Activated CD4-positive, alpha-beta T cell treated with anti-CD3 and anti-CD28 coated beads for 24 hours (primary cell): ENCODE measurements at regions not wholly inside any gene's neighbourhood (a gene's known extent, or its start where the extent isn't known, plus 50 kb on each side); places are given as distances from the start of the nearest gene placed in this dataset.
"Not testable (repeated sequence)": the region's sequence is repeated elsewhere in the genome, so short reads cannot be mapped to it uniquely, and the experiment has no call there.

Experiments used
- DNase-seq, 2 donors: peaks; one replicate each; pipeline ENCODE4 v3.0.0-alpha.2; 2020; ENCODE audit warnings: low read depth in 2 of 2

GRCh38 chr13:70518081-70518480 is 409.8 kb upstream of the KLHL1 start:
- DNase-seq = no peak

GRCh38 chr13:70516226-70516625 is 408.0 kb upstream of the KLHL1 start:
- no peak for DNase-seq

DNA sequence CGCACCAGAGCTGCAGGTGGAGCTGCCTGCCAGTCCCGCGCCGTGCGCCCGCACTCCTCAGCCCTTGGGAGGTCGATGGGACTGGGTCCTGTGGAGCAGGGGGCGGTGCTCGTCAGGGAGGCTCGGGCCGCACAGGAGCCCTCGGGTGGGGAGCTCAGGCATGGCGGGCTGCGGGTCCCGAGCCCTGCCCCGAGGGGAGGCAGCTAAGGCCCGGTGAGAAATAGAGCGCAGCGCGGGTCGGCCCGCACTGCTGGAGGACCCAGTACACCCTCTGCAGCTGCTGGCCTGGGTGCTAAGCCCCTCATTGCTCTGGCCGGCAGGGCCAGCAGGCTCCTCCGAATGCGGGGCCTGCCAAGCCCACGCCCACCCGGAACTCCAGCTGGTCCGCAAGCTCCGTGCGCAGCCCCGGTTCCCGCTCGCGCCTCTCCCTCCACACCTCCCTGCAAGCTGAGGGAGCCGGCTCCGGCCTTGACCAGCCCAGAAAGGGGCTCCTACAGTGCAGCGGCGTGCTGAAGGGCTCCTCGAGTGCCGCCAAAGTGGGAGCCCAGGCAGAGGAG is 403.7 kb upstream of the KLHL1 start:
- not testable (repeated sequence) for DNase-seq

DNA sequence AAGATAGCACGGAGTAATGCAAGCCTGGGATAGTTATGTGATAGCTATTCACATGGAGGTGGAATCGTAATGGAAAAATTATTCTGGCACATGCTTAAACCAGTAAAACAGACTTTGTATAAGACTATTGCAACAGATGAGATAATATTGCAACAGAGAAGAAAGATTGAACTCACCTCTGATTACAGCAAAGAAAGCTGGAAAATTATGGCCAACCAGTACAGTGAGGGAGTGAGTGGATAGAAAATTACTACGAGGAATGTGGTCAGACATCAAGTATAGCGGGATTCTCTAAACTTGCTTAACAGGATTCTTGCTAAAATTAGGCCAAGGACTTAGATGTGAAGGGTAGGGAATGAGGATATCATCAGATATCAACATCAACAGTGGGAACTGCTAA is 397.6 kb upstream of the KLHL1 start:
- DNase-seq = no peak

GRCh38 chr13:70502944-70503343 is 394.7 kb upstream of the KLHL1 start:
- no peak for DNase-seq

GRCh38 chr13:70490320-70490935 is 382.2 kb upstream of the KLHL1 start:
- DNase-seq = no peak

GRCh38 chr13:70484931-70485330 is 376.7 kb upstream of the KLHL1 start:
- DNase-seq = no peak

- DNase-seq = no peak
These were observed 375.5 kb upstream of the KLHL1 start for GRCh38 chr13:70483599-70484276.

DNA sequence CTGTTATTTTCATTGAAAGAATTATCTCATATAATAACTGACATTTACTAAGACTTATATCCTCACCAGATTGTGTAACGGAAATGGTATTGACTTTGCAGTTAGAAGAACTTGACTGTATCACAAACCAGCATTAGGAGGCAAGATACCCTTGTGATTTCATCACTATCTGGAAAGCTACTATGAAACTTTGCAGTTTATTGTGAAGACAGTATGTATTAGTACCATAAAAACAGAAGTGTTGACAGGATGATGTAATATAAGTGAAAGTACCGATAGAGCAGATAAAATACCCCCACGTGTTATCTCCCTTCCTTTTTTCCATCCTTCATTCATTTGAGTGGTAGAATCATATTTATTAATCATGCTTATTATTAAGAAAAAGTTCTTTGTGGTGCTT is 365.7 kb upstream of the KLHL1 start:
- no peak for DNase-seq

- DNase-seq = no peak
These were observed 360.8 kb upstream of the KLHL1 start for GRCh38 chr13:70469077-70469476.

- DNase-seq = no peak
These were observed 349.2 kb upstream of the KLHL1 start for GRCh38 chr13:70457474-70457873.

DNA sequence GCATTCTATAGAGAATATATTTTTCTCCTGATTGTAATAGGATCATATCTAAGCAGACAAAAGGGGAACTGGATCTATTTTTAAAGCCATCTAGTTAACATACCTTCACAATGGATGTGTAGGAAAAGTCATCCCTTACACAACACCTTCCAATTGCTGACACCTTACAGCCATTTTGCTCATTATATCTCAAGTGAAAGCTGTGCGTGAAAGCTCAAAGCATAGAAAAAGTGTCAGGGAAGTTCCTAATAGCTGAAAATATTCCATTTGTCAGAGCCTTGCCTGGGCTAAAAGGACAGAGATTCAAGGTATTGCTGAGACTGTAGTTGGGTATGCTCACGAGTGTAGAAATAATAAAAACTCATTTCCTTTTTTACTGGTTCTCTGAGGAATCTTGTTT is 340.6 kb upstream of the KLHL1 start:
- no peak for DNase-seq

GRCh38 chr13:70432276-70432805 is 324.1 kb upstream of the KLHL1 start:
- DNase-seq = no peak

DNA sequence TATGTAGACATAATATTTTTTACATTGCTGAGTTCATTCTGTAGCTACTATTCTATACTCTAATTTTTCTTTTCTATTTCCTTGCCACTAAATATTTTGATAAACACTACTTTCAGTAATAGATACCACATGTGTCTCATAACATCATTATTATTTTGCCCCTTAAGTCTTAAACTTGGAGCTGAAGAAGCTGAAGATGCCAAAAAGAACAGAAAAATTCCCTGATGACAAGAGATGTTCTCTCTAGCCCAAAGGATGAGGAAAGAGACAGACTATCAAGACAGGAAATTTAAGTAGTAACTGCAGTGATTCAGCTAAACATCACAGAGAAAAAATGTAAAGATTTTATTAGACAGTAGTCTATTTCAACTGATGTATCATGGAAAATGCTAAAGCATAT is 322.0 kb upstream of the KLHL1 start:
- DNase-seq = no peak

GRCh38 chr13:70424928-70425327 is 316.7 kb upstream of the KLHL1 start:
- no peak for DNase-seq

DNA sequence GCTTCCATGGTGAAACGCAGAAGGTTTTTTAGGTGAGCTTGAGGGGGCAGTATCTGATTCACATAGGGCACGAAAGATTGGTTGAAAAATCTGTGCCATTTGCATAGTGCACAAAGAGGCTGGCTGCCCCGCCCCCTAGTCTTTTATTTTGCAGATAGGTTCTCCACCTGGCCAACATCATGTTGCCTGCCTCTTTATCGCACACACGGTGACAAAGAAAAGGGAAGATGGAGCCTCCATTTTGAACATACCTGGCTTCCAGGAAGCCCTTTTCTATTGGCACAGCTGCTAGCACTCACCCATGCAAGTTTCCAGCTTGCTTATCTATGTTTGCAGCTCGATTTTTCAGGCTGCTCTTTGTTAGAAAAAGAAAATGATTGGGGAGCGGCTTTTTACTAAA is 316.2 kb upstream of the KLHL1 start:
- DNase-seq = no peak

- no peak for DNase-seq
These were observed 306.9 kb upstream of the KLHL1 start for GRCh38 chr13:70415136-70415535.

DNA sequence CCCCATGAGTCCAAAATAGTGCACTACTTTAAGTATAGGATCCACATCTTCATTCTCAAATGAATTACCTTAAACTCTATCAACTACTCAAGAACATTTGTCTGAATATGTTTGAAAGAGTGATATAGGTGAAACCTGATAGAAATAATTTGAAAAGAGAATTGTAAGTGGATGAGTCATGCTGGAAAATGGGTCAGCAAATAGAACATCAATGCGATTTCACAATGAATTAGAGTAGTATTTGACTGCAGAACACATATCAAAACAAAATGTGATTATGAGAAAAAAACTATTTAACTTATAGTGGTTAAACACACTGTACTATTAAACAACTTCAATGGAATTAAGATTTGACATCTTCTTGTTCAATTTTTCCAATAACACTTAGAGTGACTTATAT is 300.6 kb upstream of the KLHL1 start:
- DNase-seq = no peak

DNA sequence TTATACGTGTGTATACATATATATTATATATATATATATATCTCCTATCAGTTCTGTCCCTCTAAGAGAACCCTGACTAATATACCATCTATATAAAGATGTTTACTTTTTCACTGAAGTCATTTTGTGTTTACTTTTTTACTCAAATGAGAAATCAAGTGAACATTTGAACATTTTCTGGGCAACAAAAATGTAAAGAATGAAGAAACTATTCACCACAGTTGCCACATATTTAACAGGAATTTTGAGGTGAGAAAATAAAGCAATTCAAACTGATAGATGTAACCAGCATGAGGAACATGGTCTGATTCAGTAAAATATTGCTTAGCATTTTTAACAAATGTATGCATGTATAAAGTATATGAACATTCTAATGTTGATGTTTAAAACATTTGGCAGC is 299.2 kb upstream of the KLHL1 start:
- no peak for DNase-seq

GRCh38 chr13:70405266-70405665 is 297.0 kb upstream of the KLHL1 start:
- no peak for DNase-seq

GRCh38 chr13:70394031-70394548 is 285.8 kb upstream of the KLHL1 start:
- DNase-seq = no peak

GRCh38 chr13:70391678-70392077 is 283.4 kb upstream of the KLHL1 start:
- no peak for DNase-seq

DNA sequence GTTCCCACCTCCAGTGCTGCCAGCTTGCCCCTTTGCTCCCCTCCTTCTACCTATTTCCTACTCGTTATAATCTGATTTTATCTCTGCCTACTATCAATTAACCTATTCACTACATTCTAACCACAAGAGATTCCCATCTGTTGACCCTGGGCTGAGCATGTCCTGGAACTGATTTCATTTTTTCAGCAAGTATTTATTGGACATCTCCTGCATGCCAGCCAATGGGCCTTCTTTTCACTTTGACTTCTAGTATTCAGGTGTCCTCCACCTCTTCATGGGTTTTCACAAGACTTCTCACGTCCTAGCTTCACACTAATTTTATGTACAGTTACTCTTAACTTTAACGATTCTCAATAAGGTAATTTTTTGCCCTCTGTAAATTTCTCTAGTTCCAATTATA is 282.7 kb upstream of the KLHL1 start:
- DNase-seq = no peak
